ENCODE measurements at regions not wholly inside any gene's neighbourhood (a gene's known extent, or its start where the extent isn't known, plus 50 kb on each side); places are given as distances from the start of the nearest gene placed in this dataset.

DNA sequence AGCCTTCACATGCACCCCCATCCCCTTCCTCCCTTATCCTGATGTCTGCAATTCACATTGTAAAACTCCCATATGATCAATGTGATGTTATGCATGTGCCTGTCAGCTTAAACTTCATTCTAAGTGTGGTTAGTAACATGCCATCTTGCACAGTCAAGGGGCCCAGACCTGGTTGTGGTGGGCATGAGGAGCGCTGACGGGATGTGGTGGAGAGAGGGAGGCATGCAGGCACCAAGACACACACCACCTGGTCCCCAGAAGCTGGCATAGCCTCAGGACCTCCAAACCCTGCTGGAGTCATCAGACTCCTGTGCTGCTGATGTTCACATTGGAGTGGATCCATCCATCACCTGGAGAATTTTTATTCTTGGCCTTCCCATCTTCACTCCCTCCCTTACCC lies 90.5 kb upstream of the ABCC4 start:
- TF ChIP-seq, protein P1, sequence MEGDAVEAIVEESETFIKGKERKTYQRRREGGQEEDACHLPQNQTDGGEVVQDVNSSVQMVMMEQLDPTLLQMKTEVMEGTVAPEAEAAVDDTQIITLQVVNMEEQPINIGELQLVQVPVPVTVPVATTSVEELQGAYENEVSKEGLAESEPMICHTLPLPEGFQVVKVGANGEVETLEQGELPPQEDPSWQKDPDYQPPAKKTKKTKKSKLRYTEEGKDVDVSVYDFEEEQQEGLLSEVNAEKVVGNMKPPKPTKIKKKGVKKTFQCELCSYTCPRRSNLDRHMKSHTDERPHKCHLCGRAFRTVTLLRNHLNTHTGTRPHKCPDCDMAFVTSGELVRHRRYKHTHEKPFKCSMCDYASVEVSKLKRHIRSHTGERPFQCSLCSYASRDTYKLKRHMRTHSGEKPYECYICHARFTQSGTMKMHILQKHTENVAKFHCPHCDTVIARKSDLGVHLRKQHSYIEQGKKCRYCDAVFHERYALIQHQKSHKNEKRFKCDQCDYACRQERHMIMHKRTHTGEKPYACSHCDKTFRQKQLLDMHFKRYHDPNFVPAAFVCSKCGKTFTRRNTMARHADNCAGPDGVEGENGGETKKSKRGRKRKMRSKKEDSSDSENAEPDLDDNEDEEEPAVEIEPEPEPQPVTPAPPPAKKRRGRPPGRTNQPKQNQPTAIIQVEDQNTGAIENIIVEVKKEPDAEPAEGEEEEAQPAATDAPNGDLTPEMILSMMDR (IDR thresholded peaks at IDR 0.05; ENCODE audit: insufficient read depth, low read depth, low read length) = no peak
- TF ChIP-seq EZH2 (IDR thresholded peaks at IDR 0.05; ENCODE audit: insufficient read depth, low read length) = no peak
